ENCODE measurements at regions not wholly inside any gene's neighbourhood (a gene's known extent, or its start where the extent isn't known, plus 50 kb on each side); places are given as distances from the start of the nearest gene placed in this dataset.

- no peak overlapping the region for H3K4me3 ChIP-seq (replicated peaks in 1 of 3; ENCODE audit: insufficient read depth in 1 of 3, low read depth in 1 of 3, low read length in 3 of 3)
- no peaks in the 10 kb centered on the region for H3K27me3 ChIP-seq (ENCODE audit: control insufficient read depth in 2 of 2, insufficient read depth in 2 of 2, low read length in 2 of 2)
- FAIRE-seq (no peak), DNase-seq (ENCODE audit: low read depth, low spot score) (no peak)
- H3K4me1 ChIP-seq (ENCODE audit: control insufficient read depth, extremely low read depth, insufficient read depth, low read length): no peaks in the 10 kb centered on the region
- no peaks in the 10 kb centered on the region for H3K9me1 ChIP-seq (replicated peaks; ENCODE audit: control insufficient read depth, extremely low read depth, insufficient read depth, low read length)
- intact Hi-C loops (cut with micrococcal nuclease) (no loop called here), dilution Hi-C loops (cut with MboI; ENCODE audit: extremely low pct_ligation_motif_present, low sequenced_read_pairs) (no loop called here)
- ChIA-PET POLR2A (no interaction called here), CTCF (no interaction called here)
- no peak overlapping the region for H2AFZ ChIP-seq (ENCODE audit: low read depth, low read length)
- no peaks in the 10 kb centered on the region for H4K20me1 ChIP-seq (replicated peaks; ENCODE audit: control insufficient read depth, extremely low read depth, insufficient read depth, low read length)
- H3K27ac ChIP-seq (ENCODE audit: insufficient read depth, low read depth, low read length): no peak overlapping the region
- TF ChIP-seq POLR2A (IDR thresholded peaks at IDR 0.05; ENCODE audit: low read depth, low read length) (no peak), EZH2 (IDR thresholded peaks at IDR 0.05; ENCODE audit: borderline replicate concordance, low read depth, low read length, severe bottlenecking) (no peak), GATA2 (IDR thresholded peaks at IDR 0.05; ENCODE audit: insufficient read depth, insufficient read length, low read depth, low read length) (no peak), MAX (IDR thresholded peaks at IDR 0.05; ENCODE audit: insufficient read depth, insufficient read length) (no peak), CTCF (IDR thresholded peaks at IDR 0.05; ENCODE audit: extremely low read depth in 1 of 2, insufficient read depth in 1 of 2, low read depth in 1 of 2, low read length in 2 of 2) (no peak), MYC (IDR thresholded peaks at IDR 0.05; ENCODE audit: low read depth, low read length) (no peak), POLR2AphosphoS5 (IDR thresholded peaks at IDR 0.05; ENCODE audit: insufficient read depth, low read depth, low read length) (no peak)
- BruUV-seq (replicated peaks): no TSS peak
- no peak overlapping the region for H3K4me2 ChIP-seq (ENCODE audit: insufficient read depth, low read length)
- H3K36me3 ChIP-seq (ENCODE audit: control insufficient read depth in 2 of 2, extremely low read depth in 1 of 2, insufficient read depth in 2 of 2, low read length in 2 of 2): no peaks in the 10 kb centered on the region
- no peaks in the 10 kb centered on the region for H3K79me2 ChIP-seq (ENCODE audit: control insufficient read depth, insufficient read depth, low read length)
- H3K9me3 ChIP-seq (replicated peaks; ENCODE audit: control insufficient read depth, insufficient read depth, low read length): no peaks in the 10 kb centered on the region
- H3K9ac ChIP-seq (replicated peaks; ENCODE audit: extremely low read depth, insufficient read depth, low read length): no peak overlapping the region
Measured at GRCh38 chr3:4195006-4195405, 108.2 kb upstream of the SETMAR start.
